A673 (cell line): ENCODE measurements at regions not wholly inside any gene's neighbourhood (a gene's known extent, or its start where the extent isn't known, plus 50 kb on each side); places are given as distances from the start of the nearest gene placed in this dataset.

Source experiments
- EZH2 ChIP-seq: fragments of 200-600 bp; sonication (generic); IDR thresholded peaks from 2 replicates; pipeline ENCODE4 v1.6.1; 2017; ENCODE audit warnings: borderline replicate concordance, low read depth, mild to moderate bottlenecking, mixed read lengths, antibody characterized with exemption, low read length; ENCODE audit not compliant: poor library complexity, severe bottlenecking
- TF ChIP-seq, protein P1 (sequence below): fragments of 300-800, 200-600 bp; sonication (generic); conservative IDR thresholded peaks from 2 replicates; pipeline ENCODE4 v1.5.1; 2017; ENCODE audit warnings: low read depth, mild to moderate bottlenecking, antibody characterized with exemption, low read length, moderate library complexity, mixed read lengths

DNA sequence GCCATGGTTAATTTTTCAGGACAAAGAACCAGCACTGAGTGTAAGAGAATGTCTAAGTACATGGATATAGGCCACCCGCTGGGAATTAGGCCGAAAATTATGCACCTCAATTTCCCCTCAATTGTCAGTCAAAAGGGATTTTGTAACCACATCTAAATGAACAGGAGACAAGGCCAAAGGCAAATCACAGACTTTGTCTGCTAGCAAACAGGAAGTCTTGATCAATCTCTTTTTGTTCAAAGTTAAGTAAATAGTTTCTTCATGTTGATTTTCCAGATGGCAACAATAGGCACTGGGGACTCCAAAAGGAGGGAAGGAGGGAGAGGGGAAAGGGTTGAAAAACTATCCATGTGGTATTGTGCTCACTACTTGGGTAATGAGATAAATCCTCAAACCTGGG is 276.0 kb downstream of the COG6 start:
- TF ChIP-seq, protein P1, sequence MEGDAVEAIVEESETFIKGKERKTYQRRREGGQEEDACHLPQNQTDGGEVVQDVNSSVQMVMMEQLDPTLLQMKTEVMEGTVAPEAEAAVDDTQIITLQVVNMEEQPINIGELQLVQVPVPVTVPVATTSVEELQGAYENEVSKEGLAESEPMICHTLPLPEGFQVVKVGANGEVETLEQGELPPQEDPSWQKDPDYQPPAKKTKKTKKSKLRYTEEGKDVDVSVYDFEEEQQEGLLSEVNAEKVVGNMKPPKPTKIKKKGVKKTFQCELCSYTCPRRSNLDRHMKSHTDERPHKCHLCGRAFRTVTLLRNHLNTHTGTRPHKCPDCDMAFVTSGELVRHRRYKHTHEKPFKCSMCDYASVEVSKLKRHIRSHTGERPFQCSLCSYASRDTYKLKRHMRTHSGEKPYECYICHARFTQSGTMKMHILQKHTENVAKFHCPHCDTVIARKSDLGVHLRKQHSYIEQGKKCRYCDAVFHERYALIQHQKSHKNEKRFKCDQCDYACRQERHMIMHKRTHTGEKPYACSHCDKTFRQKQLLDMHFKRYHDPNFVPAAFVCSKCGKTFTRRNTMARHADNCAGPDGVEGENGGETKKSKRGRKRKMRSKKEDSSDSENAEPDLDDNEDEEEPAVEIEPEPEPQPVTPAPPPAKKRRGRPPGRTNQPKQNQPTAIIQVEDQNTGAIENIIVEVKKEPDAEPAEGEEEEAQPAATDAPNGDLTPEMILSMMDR: 0 out of 2 replicates have a peak, but pooled peaks have one; percentile 1
- TF ChIP-seq EZH2: no peak
